Endodermal cell (in vitro differentiated cells): ENCODE measurements at regions not wholly inside any gene's neighbourhood (a gene's known extent, or its start where the extent isn't known, plus 50 kb on each side); places are given as distances from the start of the nearest gene placed in this dataset.

Experiments used
- DNase-seq: peaks from one replicate; pipeline ENCODE4 v3.0.0-alpha.2; 2017
- H3K27ac ChIP-seq: 2 replicates; pipeline ENCODE4 v1.5.1; 2013; ENCODE audit warnings: mild to moderate bottlenecking, low read depth, low read length, moderate library complexity
- H3K27me3 ChIP-seq: 2 replicates; pipeline ENCODE4 v1.6.1; 2013; ENCODE audit warnings: mild to moderate bottlenecking, low read length, moderate library complexity; ENCODE audit not compliant: insufficient read depth, control insufficient read depth, poor library complexity, severe bottlenecking
- H3K36me3 ChIP-seq: 2 replicates; pipeline ENCODE4 v1.7.0; 2013; ENCODE audit warnings: mild to moderate bottlenecking, low read length, moderate library complexity; ENCODE audit not compliant: control insufficient read depth, insufficient read depth
- H3K4me1 ChIP-seq: one replicate; pipeline ENCODE4 v1.7.0; 2013; ENCODE audit warnings: low read length; ENCODE audit not compliant: control insufficient read depth, insufficient read depth
- H3K4me3 ChIP-seq: 2 replicates; pipeline ENCODE4 v1.5.1; 2013; ENCODE audit warnings: mild to moderate bottlenecking, low read length, moderate library complexity
- H3K9ac ChIP-seq: 2 replicates; pipeline ENCODE4 v1.6.1; 2013; ENCODE audit warnings: mild to moderate bottlenecking, low read length, moderate library complexity; ENCODE audit not compliant: poor library complexity, severe bottlenecking; ENCODE audit errors: extremely low read depth
- H3K9me3 ChIP-seq: 2 replicates; pipeline ENCODE4 v1.6.1; 2013; ENCODE audit warnings: mild to moderate bottlenecking, low read length, moderate library complexity; ENCODE audit not compliant: control insufficient read depth
- H3K27ac Mint-ChIP-seq: 2 replicates; pipeline ENCODE4 v1.8.0; 2020; ENCODE audit warnings: mixed read lengths
- H3K27me3 Mint-ChIP-seq: 2 replicates; pipeline ENCODE4 v1.8.0; 2021; ENCODE audit warnings: mild to moderate bottlenecking, mixed read lengths; ENCODE audit not compliant: insufficient read depth
- H3K36me3 Mint-ChIP-seq: 2 replicates; pipeline ENCODE4 v1.8.0; 2020; ENCODE audit warnings: low read depth, mixed read lengths
- H3K4me1 Mint-ChIP-seq: 2 replicates; pipeline ENCODE4 v1.8.0; 2020; ENCODE audit warnings: mixed read lengths
- H3K4me3 Mint-ChIP-seq: 2 replicates; pipeline ENCODE4 v1.8.0; 2020; ENCODE audit warnings: mild to moderate bottlenecking, moderate library complexity, mixed read lengths
- H3K9me3 Mint-ChIP-seq: 2 replicates; pipeline ENCODE4 v1.8.0; 2020; ENCODE audit warnings: mild to moderate bottlenecking, mixed read lengths
- CTCF ChIP-seq: fragments of 200-600 bp; sonication (generic); conservative IDR thresholded peaks from 2 replicates; pipeline ENCODE4 v1.5.0; 2021; ENCODE audit warnings: antibody characterized with exemption, mild to moderate bottlenecking
- WGBS, 2 experiments: methylation state at CpG; one replicate each; pipeline versions ENCODE4 v1.1.5 to v1.1.7; 2013; ENCODE audit warnings: missing lambda C conversion rate in 2 of 2, mixed read lengths in 1 of 2; ENCODE audit not compliant: insufficient coverage in 1 of 2, insufficient read length in 1 of 2; 5-methylcytosine and 5-hydroxymethylcytosine counted together

- Histone ChIP-seq H3K4me3 (no peak overlapping the region), H3K4me1 (no peaks in the 10 kb centered on the region), H3K9ac (no peak overlapping the region), H3K27ac (no peak overlapping the region), H3K27me3 (no peaks in the 10 kb centered on the region), H3K36me3 (no peaks in the 10 kb centered on the region), H3K9me3 (no peaks in the 10 kb centered on the region)
- no peak for TF ChIP-seq CTCF
- no peaks in the 10 kb centered on the region for H3K36me3 Mint-ChIP-seq
- H3K4me3 Mint-ChIP-seq = no peak overlapping the region
- 91 to 93% methylated on average over 4 to 15 of the region's 15 CpGs for WGBS, 2 experiments
- DNase-seq = no peak
- H3K27ac Mint-ChIP-seq = no peak overlapping the region
- peaks cover 14% of the 10 kb centered on the region for H3K4me1 Mint-ChIP-seq
- no peaks in the 10 kb centered on the region for H3K9me3 Mint-ChIP-seq
- H3K27me3 Mint-ChIP-seq = peaks cover 14% of the 10 kb centered on the region
These were observed 254.0 kb upstream of the IRX1 start for GRCh38 chr5:3341446-3342240.

- Mint-ChIP-seq H3K9me3 (no peaks in the 10 kb centered on the region), H3K36me3 (no peaks in the 10 kb centered on the region), H3K27me3 (peaks cover 14% of the 10 kb centered on the region), H3K27ac (no peak overlapping the region), H3K4me3 (no peak overlapping the region), H3K4me1 (peaks cover 14% of the 10 kb centered on the region)
- no peak overlapping the region for H3K4me3 ChIP-seq
- no peak overlapping the region for H3K27ac ChIP-seq
- no peaks in the 10 kb centered on the region for H3K9me3 ChIP-seq
- H3K27me3 ChIP-seq = no peaks in the 10 kb centered on the region
- no peak for TF ChIP-seq CTCF
- no peak for DNase-seq
- H3K4me1 ChIP-seq = no peaks in the 10 kb centered on the region
- H3K9ac ChIP-seq = no peak overlapping the region
- 91 to 94% methylated on average over 11 to 12 of the region's 12 CpGs for WGBS, 2 experiments
- H3K36me3 ChIP-seq = no peaks in the 10 kb centered on the region
These were observed 255.2 kb upstream of the IRX1 start for GRCh38 chr5:3340471-3340870.

GRCh38 chr5:3339798-3340115 is 255.9 kb upstream of the IRX1 start:
- no peaks in the 10 kb centered on the region for H3K9me3 Mint-ChIP-seq
- no peak for DNase-seq

More at GRCh38 chr5:3339798-3340115, 255.9 kb upstream of the IRX1 start:
- H3K4me3 ChIP-seq = no peak overlapping the region
- Mint-ChIP-seq H3K36me3 (no peaks in the 10 kb centered on the region), H3K27ac (no peak overlapping the region), H3K27me3 (peaks cover 12% of the 10 kb centered on the region), H3K4me3 (no peak overlapping the region), H3K4me1 (peaks cover 14% of the 10 kb centered on the region)
- H3K9ac ChIP-seq = no peak overlapping the region
- H3K4me1 ChIP-seq = no peaks in the 10 kb centered on the region
- WGBS, 2 experiments = 91 to 100% methylated on average over 4 to 10 of the region's 10 CpGs
- no peak for TF ChIP-seq CTCF
- no peaks in the 10 kb centered on the region for H3K27me3 ChIP-seq
- H3K9me3 ChIP-seq = no peaks in the 10 kb centered on the region
- H3K36me3 ChIP-seq = no peaks in the 10 kb centered on the region
- H3K27ac ChIP-seq = no peak overlapping the region
